IPS DF 6.9 (cell line): ENCODE measurements at regions not wholly inside any gene's neighbourhood (a gene's known extent, or its start where the extent isn't known, plus 50 kb on each side); places are given as distances from the start of the nearest gene placed in this dataset.

Source experiments
- DNase-seq: peaks from one replicate; pipeline ENCODE4 v3.0.0-alpha.2; 2013; ENCODE audit warnings: low read depth, low spot score
- H3K27ac ChIP-seq: one replicate; pipeline ENCODE4 v1.5.1; 2013; ENCODE audit warnings: low read length, control low read depth
- H3K27me3 ChIP-seq: 2 replicates; pipeline ENCODE4 v1.6.1; 2013; ENCODE audit warnings: mild to moderate bottlenecking, low read length; ENCODE audit not compliant: control insufficient read depth, insufficient read depth
- H3K36me3 ChIP-seq: 2 replicates; pipeline ENCODE4 v1.6.1; 2013; ENCODE audit warnings: low read length; ENCODE audit not compliant: control insufficient read depth, insufficient read depth
- H3K4me1 ChIP-seq: 2 replicates; pipeline ENCODE4 v1.6.1; 2013; ENCODE audit warnings: low read length; ENCODE audit not compliant: control insufficient read depth, insufficient read depth
- H3K4me3 ChIP-seq: 2 replicates; pipeline ENCODE4 v1.5.1; 2013; ENCODE audit warnings: mild to moderate bottlenecking, low read length
- H3K9me3 ChIP-seq: 2 replicates; pipeline ENCODE4 v1.6.1; 2013; ENCODE audit warnings: low read length, inconsistent platforms; ENCODE audit not compliant: control insufficient read depth, insufficient read depth
- WGBS: extraction: QIAGEN DNeasy Blood & Tissue Kit; methylation state at CpG from one replicate; pipeline ENCODE4 v1.1.7; 2013; ENCODE audit warnings: mixed read lengths, missing lambda C conversion rate; ENCODE audit not compliant: insufficient read length, insufficient coverage; 5-methylcytosine and 5-hydroxymethylcytosine counted together

- WGBS = no CpG with 5 or more reads among the region's 3 CpGs
- H3K36me3 ChIP-seq = no peaks in the 10 kb centered on the region; the same call in 1 of the 2 replicates
- DNase-seq = no peak
Observed at GRCh38 chr22:49580024-49580423, 247.6 kb downstream of the BRD1 start.

DNA sequence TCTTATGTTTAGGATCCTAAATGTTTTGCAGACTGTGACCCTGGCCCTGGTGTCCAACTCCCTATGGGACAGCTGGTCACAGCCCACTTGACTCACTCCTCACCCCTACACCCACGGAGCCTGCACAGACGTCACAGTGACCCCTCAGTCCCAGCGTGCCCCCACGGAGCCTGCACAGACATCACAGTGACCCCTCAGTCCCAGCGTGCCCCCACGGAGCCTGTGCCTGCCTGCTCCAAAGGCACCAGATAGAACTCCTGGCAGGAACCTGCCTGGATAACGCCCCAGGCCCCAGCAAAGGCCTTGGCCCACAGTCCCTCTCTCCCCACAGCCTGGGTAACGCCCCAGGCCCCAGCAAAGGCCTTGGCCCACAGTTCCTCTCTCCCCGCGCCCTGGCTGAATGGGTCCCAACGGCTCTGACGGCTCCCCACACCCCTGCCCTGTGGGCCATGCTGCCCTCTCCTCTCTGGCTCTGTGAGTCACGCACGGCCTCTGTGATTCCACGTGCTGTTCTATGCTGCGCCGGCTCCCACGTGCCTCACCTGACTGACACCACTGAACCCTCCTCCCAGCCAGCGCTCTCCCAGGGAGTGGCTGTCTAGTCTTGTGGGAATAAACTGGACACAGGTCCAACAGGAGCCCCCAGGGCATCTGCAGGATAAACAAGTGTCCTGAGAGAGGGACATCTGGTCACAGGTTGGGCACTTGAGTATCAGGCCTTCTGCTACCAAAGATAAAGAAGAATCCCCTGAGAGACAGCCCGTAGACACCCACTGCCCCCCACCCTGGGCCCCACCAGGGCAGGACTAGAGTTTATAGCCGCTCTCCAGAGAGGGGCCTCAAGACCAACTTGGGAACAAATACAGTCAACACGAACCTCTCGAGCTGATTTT, 250.3 kb downstream of the BRD1 start:
- H3K4me1 ChIP-seq = no peaks in the 10 kb centered on the region
- peaks cover 18% of the 10 kb centered on the region for H3K9me3 ChIP-seq
- no peaks in the 10 kb centered on the region for H3K27me3 ChIP-seq
- DNase-seq = no peak
- no peaks in the 10 kb centered on the region; the same call in 1 of the 2 replicates for H3K36me3 ChIP-seq
- H3K4me3 ChIP-seq = no peak overlapping the region
- no CpG with 5 or more reads among the region's 23 CpGs for WGBS
- no peak overlapping the region for H3K27ac ChIP-seq

More at GRCh38 chr22:49580024-49580423, 247.6 kb downstream of the BRD1 start:
- Histone ChIP-seq H3K4me3 (no peak overlapping the region), H3K4me1 (no peaks in the 10 kb centered on the region), H3K27me3 (no peaks in the 10 kb centered on the region), H3K27ac (no peak overlapping the region), H3K9me3 (peaks cover 19% of the 10 kb centered on the region)

- Histone ChIP-seq H3K27ac (no peak overlapping the region), H3K9me3 (peaks cover 20% of the 10 kb centered on the region), H3K4me1 (no peaks in the 10 kb centered on the region), H3K36me3 (no peaks in the 10 kb centered on the region; the same call in 1 of the 2 replicates), H3K4me3 (no peak overlapping the region), H3K27me3 (no peaks in the 10 kb centered on the region)
- no CpG with 5 or more reads among the region's 36 CpGs for WGBS
- no peak for DNase-seq
Observed at GRCh38 chr22:49576241-49577141, 251.2 kb downstream of the BRD1 start.

DNA sequence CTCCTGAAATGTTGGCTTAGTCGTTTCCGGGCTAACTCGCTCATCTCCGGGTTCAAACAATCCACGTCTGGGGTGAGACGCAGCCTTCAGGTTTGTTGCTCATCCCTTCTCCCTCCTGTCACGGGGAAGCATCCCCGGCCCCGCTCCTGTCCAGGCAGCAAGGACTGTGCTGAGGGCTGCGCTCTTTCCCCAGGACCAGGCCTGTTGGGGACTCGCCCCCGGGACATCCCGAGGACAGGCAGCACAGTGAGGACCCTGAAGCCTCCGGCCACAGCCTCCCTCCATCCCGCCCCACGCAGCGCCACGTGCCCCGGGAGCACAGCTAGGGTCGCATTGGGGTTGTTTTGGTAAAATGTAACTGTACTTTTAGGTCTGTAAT, 252.0 kb downstream of the BRD1 start:
- no peak for DNase-seq
- Histone ChIP-seq H3K27me3 (no peaks in the 10 kb centered on the region), H3K4me1 (no peaks in the 10 kb centered on the region; the same call in 1 of the 2 replicates), H3K4me3 (no peak overlapping the region), H3K36me3 (no peaks in the 10 kb centered on the region; the same call in 1 of the 2 replicates), H3K9me3 (peaks cover 20% of the 10 kb centered on the region), H3K27ac (no peak overlapping the region)
- WGBS = no CpG with 5 or more reads among the region's 20 CpGs

DNA sequence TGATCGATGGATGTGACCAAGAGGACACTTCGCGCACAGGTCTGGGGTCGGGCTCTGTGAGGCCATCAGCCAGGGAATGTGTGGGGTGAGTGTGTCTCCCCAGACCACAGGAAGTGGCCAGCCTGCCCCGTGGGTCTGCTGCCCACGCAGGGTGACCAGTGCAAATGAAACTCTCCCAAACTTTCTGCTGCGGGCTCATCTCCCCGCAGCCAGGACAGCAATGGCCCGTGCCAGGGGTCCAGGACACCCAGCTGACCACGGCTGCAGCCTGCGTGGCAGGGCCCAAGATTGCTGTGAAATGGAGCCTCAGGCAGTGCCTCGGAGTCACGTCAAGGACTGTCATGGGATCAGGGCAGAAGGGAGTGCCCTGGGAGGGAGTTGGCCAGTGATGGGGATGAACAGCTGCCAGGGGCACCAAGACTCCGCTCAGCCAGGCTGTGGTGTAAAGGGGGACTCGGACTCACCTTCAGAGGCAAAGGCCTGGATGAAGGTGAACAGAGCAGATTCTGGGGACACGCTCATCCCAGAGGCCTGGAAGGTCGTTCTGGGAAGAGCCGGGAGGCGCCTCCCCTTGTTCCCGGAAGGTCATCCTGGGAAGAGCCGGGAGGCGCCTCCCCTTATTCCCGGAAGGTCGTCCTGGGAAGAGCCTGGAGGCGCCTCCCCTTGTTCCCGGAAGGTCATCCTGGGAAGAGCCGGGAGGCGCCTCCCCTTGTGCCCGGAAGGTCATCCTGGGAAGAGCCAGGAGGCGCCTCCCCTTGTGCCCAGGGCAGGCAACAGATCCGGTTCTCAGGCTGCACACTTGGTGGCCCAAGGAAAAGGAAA, 252.6 kb downstream of the BRD1 start:
- Histone ChIP-seq H3K27me3 (no peaks in the 10 kb centered on the region), H3K9me3 (peaks cover 18% of the 10 kb centered on the region), H3K27ac (no peak overlapping the region), H3K4me1 (no peaks in the 10 kb centered on the region; the same call in 1 of the 2 replicates), H3K36me3 (no peaks in the 10 kb centered on the region; the same call in 1 of the 2 replicates), H3K4me3 (no peak overlapping the region)
- DNase-seq = no peak
- WGBS = no CpG with 5 or more reads among the region's 31 CpGs

DNA sequence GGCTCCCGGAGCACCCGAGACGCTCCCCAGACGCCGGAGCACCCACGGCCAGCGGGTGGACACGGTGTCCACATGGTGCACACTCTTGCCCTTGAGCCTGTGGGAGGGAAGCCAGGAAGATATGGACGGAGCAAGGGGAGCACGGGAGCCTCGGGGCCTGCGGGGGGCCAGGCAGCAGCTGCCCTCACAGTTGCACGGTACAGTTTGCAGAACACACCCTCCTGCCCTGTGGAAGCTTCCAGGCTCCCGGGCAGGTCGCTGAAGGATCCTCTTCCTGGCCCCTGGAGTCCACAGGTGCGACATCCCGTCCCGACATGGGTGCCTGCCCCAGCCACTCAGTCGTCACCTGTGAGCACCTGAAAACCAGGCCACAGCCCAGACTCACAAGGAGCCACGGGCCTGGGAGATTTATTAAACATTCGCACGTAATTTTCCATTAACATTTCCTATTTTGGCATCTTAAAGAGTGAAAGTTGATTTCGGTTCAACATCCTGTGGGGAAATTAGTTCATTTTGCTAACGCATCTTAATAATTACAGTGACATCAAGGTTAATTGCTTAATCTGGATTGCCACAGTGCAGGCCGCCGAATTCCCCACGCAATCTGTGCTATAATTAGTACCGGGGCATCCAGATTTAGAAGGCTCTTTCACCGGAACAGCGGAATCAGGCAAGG, 253.3 kb downstream of the BRD1 start:
- Histone ChIP-seq H3K4me3 (no peak overlapping the region), H3K9me3 (peaks cover 20% of the 10 kb centered on the region), H3K4me1 (no peaks in the 10 kb centered on the region; the same call in 1 of the 2 replicates), H3K36me3 (no peaks in the 10 kb centered on the region; the same call in 1 of the 2 replicates), H3K27me3 (no peaks in the 10 kb centered on the region), H3K27ac (no peak overlapping the region)
- no peak for DNase-seq
- no CpG with 5 or more reads among the region's 30 CpGs for WGBS

DNA sequence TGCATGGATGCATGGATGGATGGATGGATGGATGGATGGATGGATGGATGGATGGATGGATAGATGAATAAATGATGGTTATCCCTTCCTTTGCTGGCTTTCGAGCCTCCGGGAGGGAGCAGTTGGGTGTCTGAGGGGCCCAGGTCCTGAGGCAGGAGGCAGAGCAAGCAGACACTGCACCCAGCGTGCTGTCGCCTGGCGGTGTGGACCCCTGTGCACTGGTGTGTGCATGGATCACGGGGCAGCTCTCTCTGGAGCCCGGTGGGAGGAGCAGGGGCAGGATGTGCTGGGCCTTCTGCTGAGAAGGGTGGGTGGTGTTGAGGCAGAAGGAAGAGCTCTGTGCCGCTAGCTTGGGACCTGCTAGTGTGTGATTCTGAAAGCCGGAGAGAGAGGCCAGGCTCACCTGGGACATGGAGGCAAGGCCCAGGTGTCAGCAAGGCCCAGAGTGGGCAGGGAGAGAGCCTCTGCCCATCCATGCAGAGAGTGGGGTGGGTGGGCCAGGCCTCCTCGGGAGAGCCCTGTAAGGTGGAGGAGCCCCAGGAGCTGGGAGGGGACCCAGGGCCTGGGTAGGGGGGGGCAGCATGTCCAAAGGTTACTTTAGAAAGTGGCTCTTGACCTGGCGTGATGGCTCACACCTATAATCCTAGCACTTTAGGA, 254.4 kb downstream of the BRD1 start:
- H3K36me3 ChIP-seq = no peaks in the 10 kb centered on the region; the same call in 1 of the 2 replicates
- DNase-seq = no peak
- no peaks in the 10 kb centered on the region for H3K27me3 ChIP-seq
- no CpG with 5 or more reads among the region's 11 CpGs for WGBS
- H3K9me3 ChIP-seq = peaks cover 23% of the 10 kb centered on the region
- H3K4me3 ChIP-seq = no peak overlapping the region
- H3K4me1 ChIP-seq = no peaks in the 10 kb centered on the region; the same call in 1 of the 2 replicates
- no peak overlapping the region for H3K27ac ChIP-seq

DNA sequence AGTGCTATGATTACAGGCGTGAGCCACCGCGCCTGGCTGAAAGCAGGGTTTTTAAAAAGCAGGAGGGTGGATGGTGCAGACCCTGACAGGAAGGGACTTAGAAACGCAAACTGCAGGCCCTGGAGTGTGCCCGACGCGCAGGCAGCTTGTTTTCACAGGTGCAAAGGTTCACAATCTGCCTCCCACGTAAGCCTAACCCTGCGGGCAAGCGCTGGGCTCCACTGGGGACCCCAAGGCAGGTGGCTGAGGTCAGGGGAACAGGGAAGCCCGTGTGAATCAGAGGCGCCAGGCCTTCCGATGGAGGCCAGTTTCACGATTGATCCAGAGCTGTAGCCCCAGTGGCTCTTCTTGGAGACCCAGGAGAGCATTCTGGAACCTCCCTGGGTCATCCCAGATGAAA, 256.3 kb downstream of the BRD1 start:
- Histone ChIP-seq H3K27me3 (no peaks in the 10 kb centered on the region), H3K27ac (no peak overlapping the region), H3K9me3 (peaks cover 34% of the 10 kb centered on the region), H3K36me3 (no peaks in the 10 kb centered on the region; the same call in 1 of the 2 replicates), H3K4me3 (no peak overlapping the region), H3K4me1 (no peaks in the 10 kb centered on the region; the same call in 1 of the 2 replicates)
- DNase-seq = no peak
- no CpG with 5 or more reads among the region's 14 CpGs for WGBS
